ENCODE measurements at regions not wholly inside any gene's neighbourhood (a gene's known extent, or its start where the extent isn't known, plus 50 kb on each side); places are given as distances from the start of the nearest gene placed in this dataset.
"Not testable (repeated sequence)": the region's sequence is repeated elsewhere in the genome, so short reads cannot be mapped to it uniquely, and the experiment has no call there.

DNA sequence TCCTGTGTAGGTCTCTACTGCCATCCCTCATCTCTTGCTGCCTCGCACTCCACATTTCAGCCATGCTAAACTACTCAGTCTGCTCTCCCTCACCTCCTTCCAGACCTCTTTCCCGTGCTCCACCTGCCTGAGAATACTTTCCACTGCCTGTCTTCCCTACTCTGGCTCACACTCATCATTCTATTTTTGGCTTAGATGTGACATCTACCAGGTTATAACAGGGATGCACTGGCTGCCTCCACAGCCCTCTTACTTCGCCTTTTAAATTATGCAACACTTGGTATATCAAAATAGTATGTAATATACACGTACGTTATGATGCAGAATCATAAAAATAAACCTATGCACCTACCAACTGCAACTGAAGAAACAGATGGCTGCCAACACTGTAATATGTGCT lies 222.8 kb upstream of the DTNBP1 start:
- no peaks in the 10 kb centered on the region for H3K36me3 ChIP-seq (ENCODE audit: low read depth, low read length)
- ATAC-seq (no peak), DNase-seq (no peak)
- no peak overlapping the region for H3K4me3 ChIP-seq (ENCODE audit: low read length)
- H3K4me1 ChIP-seq (ENCODE audit: insufficient read depth, low read length): no peaks in the 10 kb centered on the region
- H3K79me2 ChIP-seq (ENCODE audit: low read length): no peaks in the 10 kb centered on the region
- H3K9me2 ChIP-seq (replicated peaks; ENCODE audit: low read length): no peaks in the 10 kb centered on the region
- POLR2A ChIA-PET (ENCODE audit: unreplicated experiment): no interaction called here
- intact Hi-C loops (cut with micrococcal nuclease): no loop called here
- TF ChIP-seq, protein P1, sequence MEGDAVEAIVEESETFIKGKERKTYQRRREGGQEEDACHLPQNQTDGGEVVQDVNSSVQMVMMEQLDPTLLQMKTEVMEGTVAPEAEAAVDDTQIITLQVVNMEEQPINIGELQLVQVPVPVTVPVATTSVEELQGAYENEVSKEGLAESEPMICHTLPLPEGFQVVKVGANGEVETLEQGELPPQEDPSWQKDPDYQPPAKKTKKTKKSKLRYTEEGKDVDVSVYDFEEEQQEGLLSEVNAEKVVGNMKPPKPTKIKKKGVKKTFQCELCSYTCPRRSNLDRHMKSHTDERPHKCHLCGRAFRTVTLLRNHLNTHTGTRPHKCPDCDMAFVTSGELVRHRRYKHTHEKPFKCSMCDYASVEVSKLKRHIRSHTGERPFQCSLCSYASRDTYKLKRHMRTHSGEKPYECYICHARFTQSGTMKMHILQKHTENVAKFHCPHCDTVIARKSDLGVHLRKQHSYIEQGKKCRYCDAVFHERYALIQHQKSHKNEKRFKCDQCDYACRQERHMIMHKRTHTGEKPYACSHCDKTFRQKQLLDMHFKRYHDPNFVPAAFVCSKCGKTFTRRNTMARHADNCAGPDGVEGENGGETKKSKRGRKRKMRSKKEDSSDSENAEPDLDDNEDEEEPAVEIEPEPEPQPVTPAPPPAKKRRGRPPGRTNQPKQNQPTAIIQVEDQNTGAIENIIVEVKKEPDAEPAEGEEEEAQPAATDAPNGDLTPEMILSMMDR (conservative IDR thresholded peaks at IDR 0.05; ENCODE audit: low read depth, low read length): no peak
- TF ChIP-seq EZH2 (IDR thresholded peaks at IDR 0.05; ENCODE audit: low read length, unreplicated experiment): no peak
- no peak for TF ChIP-seq EZH2phosphoT487 (IDR thresholded peaks at IDR 0.05; ENCODE audit: borderline replicate concordance, low read length)
- no peak overlapping the region for H3K27ac ChIP-seq (ENCODE audit: low read length)
- H3K27me3 ChIP-seq (ENCODE audit: low read length): 0 out of 2 replicates have a peak, but pooled peaks cover 7% of the 10 kb centered on the region
- no peak overlapping the region for H2AFZ ChIP-seq (ENCODE audit: low read length)
- CTCF ChIA-PET: no interaction called here
- no peaks in the 10 kb centered on the region for H3K9me3 ChIP-seq (ENCODE audit: low read length)
- no peaks in the 10 kb centered on the region for H4K20me1 ChIP-seq (ENCODE audit: low read length)
- no peaks in the 10 kb centered on the region for H3F3A ChIP-seq (ENCODE audit: low read length, unreplicated experiment)
- H3K4me2 ChIP-seq (ENCODE audit: low read length): no peak overlapping the region
- BruUV-seq (replicated peaks): no TSS peak
- no peak overlapping the region for H3K9ac ChIP-seq (ENCODE audit: low read length)

DNA sequence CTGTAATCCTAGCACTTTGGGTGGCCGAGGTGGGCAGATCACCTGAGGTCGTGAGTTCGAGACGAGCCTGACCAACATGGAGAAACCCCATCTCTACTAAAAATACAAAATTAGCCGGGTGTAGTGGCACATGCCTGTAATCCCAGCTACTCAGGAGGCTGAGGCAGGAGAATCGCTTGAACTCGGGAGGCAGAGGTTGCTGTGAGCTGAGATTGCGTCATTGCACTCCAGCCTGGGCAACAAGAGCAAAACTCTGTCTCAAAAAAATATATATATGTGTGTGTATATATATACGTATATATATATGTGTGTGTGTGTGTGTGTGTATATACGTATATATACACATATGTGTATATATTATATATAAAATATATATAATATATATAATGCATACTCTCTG lies 220.8 kb upstream of the DTNBP1 start:
- H4K20me1 ChIP-seq (ENCODE audit: low read length); H3K4me2 ChIP-seq (ENCODE audit: low read length); ATAC-seq; POLR2A ChIA-PET (ENCODE audit: unreplicated experiment); H3F3A ChIP-seq (ENCODE audit: low read length, unreplicated experiment); H3K9me3 ChIP-seq (ENCODE audit: low read length); H3K79me2 ChIP-seq (ENCODE audit: low read length); H3K36me3 ChIP-seq (ENCODE audit: low read depth, low read length); CTCF ChIA-PET; BruUV-seq (replicated peaks); DNase-seq; intact Hi-C loops (cut with micrococcal nuclease); H3K27me3 ChIP-seq (ENCODE audit: low read length); H3K9ac ChIP-seq (ENCODE audit: low read length); H3K9me2 ChIP-seq (replicated peaks; ENCODE audit: low read length); H3K4me3 ChIP-seq (ENCODE audit: low read length); H3K27ac ChIP-seq (ENCODE audit: low read length); H2AFZ ChIP-seq (ENCODE audit: low read length): not testable (repeated sequence)
- peaks cover 11% of the 10 kb centered on the region for H3K4me1 ChIP-seq (ENCODE audit: insufficient read depth, low read length)

DNA sequence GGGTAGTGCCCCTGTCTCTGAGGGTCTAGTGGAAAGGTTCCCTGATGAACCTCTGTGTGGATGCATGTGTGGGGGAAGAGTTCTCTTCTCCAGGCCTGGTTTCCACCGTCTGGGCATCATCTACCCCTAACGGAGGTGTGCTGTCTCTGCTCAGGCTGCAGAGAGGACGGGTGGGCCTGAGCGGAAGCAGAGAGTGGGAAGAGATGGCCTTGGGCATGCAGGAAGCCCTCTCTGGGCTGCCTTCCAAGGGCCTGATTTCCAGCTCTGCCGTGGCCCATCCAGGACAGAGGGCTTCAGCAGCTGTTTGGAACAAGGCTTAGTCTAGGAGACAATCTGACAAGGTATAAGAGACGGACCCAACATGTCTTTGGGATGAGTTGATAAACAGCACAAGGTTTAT lies 220.1 kb upstream of the DTNBP1 start:
- no peaks in the 10 kb centered on the region for H3K36me3 ChIP-seq (ENCODE audit: low read depth, low read length)
- ChIA-PET CTCF (no interaction called here), POLR2A (ENCODE audit: unreplicated experiment) (no interaction called here)
- TF ChIP-seq EZH2 (IDR thresholded peaks at IDR 0.05; ENCODE audit: low read length, unreplicated experiment) (no peak), EZH2phosphoT487 (IDR thresholded peaks at IDR 0.05; ENCODE audit: borderline replicate concordance, low read length) (no peak)
- TF ChIP-seq, protein P1 (conservative IDR thresholded peaks at IDR 0.05; ENCODE audit: low read depth, low read length): no peak
- H3K27ac ChIP-seq (ENCODE audit: low read length): no peak overlapping the region
- H3K4me1 ChIP-seq (ENCODE audit: insufficient read depth, low read length): peaks cover 11% of the 10 kb centered on the region
- no peak overlapping the region for H2AFZ ChIP-seq (ENCODE audit: low read length)
- H3K9me3 ChIP-seq (ENCODE audit: low read length): no peaks in the 10 kb centered on the region
- no peaks in the 10 kb centered on the region for H4K20me1 ChIP-seq (ENCODE audit: low read length)
- H3K27me3 ChIP-seq (ENCODE audit: low read length): 0 out of 2 replicates have a peak, but pooled peaks cover 7% of the 10 kb centered on the region
- DNase-seq (no peak), ATAC-seq (no peak)
- no peaks in the 10 kb centered on the region for H3K79me2 ChIP-seq (ENCODE audit: low read length)
- H3F3A ChIP-seq (ENCODE audit: low read length, unreplicated experiment): no peaks in the 10 kb centered on the region
- no TSS peak for BruUV-seq (replicated peaks)
- H3K4me2 ChIP-seq (ENCODE audit: low read length): no peak overlapping the region
- H3K9me2 ChIP-seq (replicated peaks; ENCODE audit: low read length): no peaks in the 10 kb centered on the region
- H3K4me3 ChIP-seq (ENCODE audit: low read length): no peak overlapping the region
- intact Hi-C loops (cut with micrococcal nuclease): no loop called here
- H3K9ac ChIP-seq (ENCODE audit: low read length): no peak overlapping the region
